NCI-H1105 treated with DMSO at 0.1 percent for 48 hours (cell line): ENCODE measurements at regions not wholly inside any gene's neighbourhood (a gene's known extent, or its start where the extent isn't known, plus 50 kb on each side); places are given as distances from the start of the nearest gene placed in this dataset.

Source experiments
- DNase-seq: peaks from one replicate; lab custom pipeline; 2025; lab: John Stamatoyannopoulos, UW

GRCh38 chr3:177300842-177301241 lies 103.6 kb upstream of the TBL1XR1 start:
- DNase-seq: no peak

GRCh38 chr3:177306252-177306651 lies 109.0 kb upstream of the TBL1XR1 start:
- DNase-seq: no peak

GRCh38 chr3:177307391-177307790 lies 110.1 kb upstream of the TBL1XR1 start:
- no peak for DNase-seq

- no peak for DNase-seq
Observed at GRCh38 chr3:177307826-177308225, 110.5 kb upstream of the TBL1XR1 start.

- no peak for DNase-seq
Observed at GRCh38 chr3:177308286-177308685, 111.0 kb upstream of the TBL1XR1 start.

- DNase-seq: no peak
Observed at GRCh38 chr3:177308911-177309310, 111.6 kb upstream of the TBL1XR1 start.

GRCh38 chr3:177312491-177312890 lies 115.2 kb upstream of the TBL1XR1 start:
- no peak for DNase-seq

- no peak for DNase-seq
Observed at GRCh38 chr3:177314897-177315296, 117.6 kb upstream of the TBL1XR1 start.

GRCh38 chr3:177317247-177317646 lies 120.0 kb upstream of the TBL1XR1 start:
- no peak for DNase-seq

GRCh38 chr3:177318559-177318958 lies 121.3 kb upstream of the TBL1XR1 start:
- DNase-seq: no peak

- DNase-seq: no peak
Observed at GRCh38 chr3:177320765-177321247, 123.5 kb upstream of the TBL1XR1 start.

- DNase-seq: no peak
Observed at GRCh38 chr3:177321819-177322218, 124.5 kb upstream of the TBL1XR1 start.

GRCh38 chr3:177322881-177323280 lies 125.6 kb upstream of the TBL1XR1 start:
- DNase-seq: no peak

GRCh38 chr3:177329854-177330253 lies 132.6 kb upstream of the TBL1XR1 start:
- DNase-seq: no peak

- DNase-seq: no peak
Observed at GRCh38 chr3:177330779-177331178, 133.5 kb upstream of the TBL1XR1 start.

- no peak for DNase-seq
Observed at GRCh38 chr3:177331203-177331835, 134.0 kb upstream of the TBL1XR1 start.

- no peak for DNase-seq
Observed at GRCh38 chr3:177332955-177333354, 135.7 kb upstream of the TBL1XR1 start.

GRCh38 chr3:177333533-177334520 lies 136.5 kb upstream of the TBL1XR1 start:
- no peak for DNase-seq

GRCh38 chr3:177334803-177335202 lies 137.5 kb upstream of the TBL1XR1 start:
- no peak for DNase-seq

- DNase-seq: no peak
Observed at GRCh38 chr3:177335728-177336127, 138.4 kb upstream of the TBL1XR1 start.

- DNase-seq: no peak
Observed at GRCh38 chr3:177336873-177337450, 139.7 kb upstream of the TBL1XR1 start.

- DNase-seq: no peak
Observed at GRCh38 chr3:177337541-177338331, 140.5 kb upstream of the TBL1XR1 start.
